Left hindlimb (tissue), 1 donor: ENCODE measurements at regions not wholly inside any gene's neighbourhood (a gene's known extent, or its start where the extent isn't known, plus 50 kb on each side); places are given as distances from the start of the nearest gene placed in this dataset.
"Not testable (repeated sequence)": the region's sequence is repeated elsewhere in the genome, so short reads cannot be mapped to it uniquely, and the experiment has no call there.

ENCODE experiments used
- DNase-seq: peaks from one replicate; pipeline ENCODE4 v3.0.0-alpha.2; 2018

DNA sequence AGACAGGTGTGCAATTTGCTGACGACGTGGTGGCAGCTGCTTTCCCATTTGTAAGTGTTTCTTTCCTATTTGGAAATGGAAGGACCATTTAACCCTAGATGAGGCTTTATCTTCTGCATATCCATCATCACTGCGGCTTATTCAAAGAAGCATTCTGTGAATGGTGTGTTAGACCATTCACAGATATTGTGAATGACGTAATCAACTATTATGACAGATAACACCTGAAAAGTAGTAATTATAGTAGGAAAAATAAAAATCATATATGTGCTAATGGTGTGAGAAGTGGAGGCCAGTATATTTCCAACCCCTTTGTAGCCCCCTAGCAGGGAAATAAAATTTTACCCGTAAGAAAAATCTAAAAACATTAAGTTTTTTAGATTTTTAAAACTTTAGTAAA, 424.5 kb upstream of the CRIM1 start:
- no peak for DNase-seq

DNA sequence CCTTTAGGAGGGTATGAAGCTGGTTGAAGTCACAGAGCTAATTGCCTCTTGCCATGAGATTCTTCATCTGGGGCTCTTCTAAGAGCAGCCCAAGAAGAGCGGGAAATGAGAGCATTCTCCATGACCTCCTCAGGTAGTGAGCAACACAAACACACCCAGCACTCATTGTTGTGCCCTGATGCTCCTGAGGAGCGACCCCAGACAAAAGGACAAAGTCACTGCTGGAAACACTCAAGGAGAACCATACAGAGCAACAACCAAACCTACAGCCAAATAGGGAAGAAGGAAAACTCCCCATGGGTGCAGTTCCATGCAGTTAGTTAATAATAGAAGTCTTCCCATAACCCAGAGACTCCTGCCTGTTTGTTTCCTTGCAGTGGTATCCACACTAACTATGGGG, 426.0 kb upstream of the CRIM1 start:
- DNase-seq, result no peak

DNA sequence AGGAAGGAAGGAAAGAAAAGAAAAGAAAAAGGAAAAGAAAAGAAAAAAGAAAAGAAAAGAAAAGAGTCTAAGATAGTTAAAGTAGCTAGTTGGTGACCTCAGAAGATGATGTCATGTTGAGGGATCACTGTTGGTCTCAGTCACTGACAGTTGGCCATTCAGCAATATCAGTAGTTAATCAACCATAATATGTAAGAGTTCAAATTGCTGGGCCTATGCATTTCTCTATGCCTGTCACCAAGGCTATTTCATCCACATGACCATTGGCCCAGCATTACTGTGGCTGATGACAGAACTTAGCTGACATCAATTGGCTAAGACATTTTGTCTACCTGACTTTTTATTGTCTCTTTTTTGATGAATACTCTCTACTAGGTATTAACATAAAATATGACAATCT, 435.5 kb upstream of the CRIM1 start:
- DNase-seq, result no peak

DNA sequence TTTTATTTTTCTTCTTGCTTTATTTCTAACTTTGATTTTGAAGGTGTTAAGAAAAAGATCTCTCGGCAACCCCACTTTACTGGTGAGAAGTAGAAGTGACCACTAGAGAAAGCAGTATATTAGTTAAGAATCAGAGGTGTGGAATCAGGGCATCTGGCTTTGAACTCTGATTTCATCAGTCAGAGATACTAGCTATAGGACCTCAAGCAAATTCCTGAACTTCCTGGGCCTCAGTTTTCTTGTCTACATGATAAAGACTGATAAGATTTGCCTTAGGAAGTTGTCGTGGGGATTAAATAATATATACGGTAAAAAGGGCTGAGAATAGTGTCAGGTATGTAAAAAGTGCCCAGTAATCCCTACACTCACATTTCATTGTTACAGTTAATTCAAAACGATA, 440.3 kb upstream of the CRIM1 start:
- DNase-seq, result no peak

DNA sequence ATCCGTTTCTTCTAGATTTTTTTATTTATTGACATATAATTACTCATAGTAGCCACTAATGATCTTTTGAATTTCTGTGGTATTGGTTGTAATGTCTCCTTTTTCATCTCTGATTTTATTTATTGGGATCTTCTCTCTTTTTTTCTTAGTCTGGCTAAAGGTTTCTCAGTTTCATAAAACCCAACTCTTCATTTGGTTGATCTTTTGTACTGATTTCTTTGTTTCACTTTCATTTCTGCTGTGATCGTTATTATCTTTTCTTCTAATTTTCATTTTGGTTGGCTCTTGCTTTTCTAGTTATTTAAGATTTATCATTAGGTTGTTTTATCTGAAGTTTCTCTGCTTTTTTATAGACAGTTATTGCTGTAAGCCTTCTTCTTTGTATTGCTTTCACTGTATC, 463.6 kb upstream of the CRIM1 start:
- DNase-seq, result no peak

DNA sequence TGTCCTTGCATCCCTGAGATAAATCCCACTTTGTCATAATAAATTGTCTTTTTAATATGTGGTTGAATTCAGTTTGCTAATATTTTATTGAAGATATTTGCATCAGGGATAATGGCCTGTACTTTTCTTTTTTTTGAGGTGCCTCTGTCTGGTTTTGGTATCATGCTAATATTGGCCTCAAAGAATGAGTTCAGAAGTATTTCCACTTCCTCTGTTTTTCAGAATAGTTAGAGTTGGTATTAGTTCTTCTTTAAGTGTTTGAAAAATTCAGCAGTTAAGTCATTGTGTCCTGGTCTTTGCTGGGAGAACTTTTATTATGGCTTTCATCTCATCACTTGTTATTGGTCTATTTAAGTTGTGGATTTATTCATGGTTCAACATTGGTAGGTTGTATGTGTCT, 464.1 kb upstream of the CRIM1 start:
- no peak for DNase-seq

DNA sequence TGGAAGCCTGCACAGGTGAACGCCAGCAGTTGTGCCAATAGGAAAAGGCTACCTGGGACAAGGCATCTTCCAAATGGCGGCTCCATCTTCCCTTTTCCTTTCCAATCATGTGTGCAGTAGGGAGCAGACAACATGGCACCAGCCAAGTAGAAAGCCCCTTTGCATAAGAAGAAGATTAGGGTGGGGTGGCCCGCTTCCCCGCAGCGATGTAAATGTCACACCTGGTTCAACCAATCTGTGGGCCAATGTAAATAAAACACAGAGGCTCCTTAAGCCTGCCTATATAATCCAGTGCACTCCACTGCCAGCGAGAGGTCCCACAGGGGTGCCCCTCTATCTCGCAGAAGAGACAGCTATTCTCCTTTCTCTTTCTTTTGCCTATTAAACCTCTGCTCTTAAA, 468.4 kb upstream of the CRIM1 start:
- DNase-seq, result no peak

DNA sequence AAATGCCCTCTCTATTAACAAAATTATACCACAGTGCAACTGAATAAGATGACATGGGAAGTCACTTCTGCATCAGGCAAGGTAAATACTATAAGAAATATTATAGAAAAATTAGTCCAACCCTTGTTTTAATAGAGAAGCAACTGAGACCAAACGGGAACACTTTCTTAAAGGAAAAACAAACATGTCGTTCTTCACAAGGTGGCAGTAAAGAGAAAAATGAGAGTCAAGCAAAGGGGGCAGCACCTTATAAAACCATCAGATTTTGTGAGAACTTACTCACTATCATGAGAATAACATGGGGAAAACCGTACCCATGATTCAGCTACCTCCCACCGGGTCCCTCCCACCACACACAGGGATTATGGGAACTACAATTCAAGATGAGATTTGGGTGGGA, 481.7 kb upstream of the CRIM1 start:
- no peak for DNase-seq

DNA sequence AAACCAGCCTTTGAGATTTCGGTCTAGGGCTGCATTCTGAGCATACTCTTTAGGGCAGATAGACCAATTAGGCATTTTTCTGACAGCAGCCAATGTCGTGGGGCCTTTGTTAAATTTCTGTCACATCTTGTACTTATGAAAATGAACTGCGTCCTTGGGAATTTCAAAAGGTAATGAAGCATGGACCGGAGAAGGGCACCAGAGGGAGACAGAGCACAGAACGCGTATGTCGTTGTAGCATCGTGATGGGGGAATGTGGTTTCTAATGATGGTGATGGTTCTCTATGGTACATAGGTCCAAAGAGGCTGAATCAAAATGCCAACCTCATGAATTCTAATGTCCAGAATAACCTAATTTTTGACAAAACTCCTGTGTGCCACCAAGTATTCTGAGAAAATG, 483.9 kb upstream of the CRIM1 start:
- no peak for DNase-seq

DNA sequence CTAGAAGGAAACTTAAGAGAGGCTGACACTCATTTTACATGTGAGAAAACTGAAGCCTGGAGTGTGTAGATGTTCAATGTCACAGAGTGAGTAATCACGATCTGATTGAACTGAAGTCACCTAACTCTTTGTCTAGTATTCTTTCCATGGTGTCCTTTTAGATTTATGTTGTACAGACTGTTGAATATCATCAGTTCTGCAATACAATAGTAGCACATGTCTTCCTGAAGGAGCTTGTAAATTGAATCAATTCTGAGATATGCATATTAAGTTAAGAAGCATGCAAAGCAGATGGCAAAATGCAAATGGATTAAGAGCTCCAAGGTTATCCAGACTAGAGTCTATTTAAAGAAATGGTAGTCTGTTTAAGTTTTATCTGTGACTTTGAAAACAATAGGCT, 484.9 kb upstream of the CRIM1 start:
- no peak for DNase-seq

DNA sequence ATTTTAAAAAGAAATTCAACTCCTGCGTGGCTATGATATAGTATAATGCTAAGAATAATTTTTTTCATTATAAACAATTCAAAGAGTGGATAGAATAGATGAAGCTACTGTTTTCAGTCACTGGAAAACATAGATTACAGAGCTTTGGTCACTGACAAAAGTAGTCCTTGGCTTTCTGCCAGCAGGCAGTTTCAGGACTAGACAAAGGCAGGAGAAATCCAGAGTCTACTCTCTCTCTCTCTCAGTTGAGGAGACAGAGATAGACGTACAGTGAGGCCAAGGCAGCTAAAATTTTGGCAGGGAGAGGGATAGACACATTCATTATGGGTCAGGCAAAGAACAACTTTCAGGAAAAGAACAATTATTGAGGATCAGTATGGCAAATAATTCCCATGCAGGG, 491.4 kb upstream of the CRIM1 start:
- DNase-seq, result peak; percentile 24

DNA sequence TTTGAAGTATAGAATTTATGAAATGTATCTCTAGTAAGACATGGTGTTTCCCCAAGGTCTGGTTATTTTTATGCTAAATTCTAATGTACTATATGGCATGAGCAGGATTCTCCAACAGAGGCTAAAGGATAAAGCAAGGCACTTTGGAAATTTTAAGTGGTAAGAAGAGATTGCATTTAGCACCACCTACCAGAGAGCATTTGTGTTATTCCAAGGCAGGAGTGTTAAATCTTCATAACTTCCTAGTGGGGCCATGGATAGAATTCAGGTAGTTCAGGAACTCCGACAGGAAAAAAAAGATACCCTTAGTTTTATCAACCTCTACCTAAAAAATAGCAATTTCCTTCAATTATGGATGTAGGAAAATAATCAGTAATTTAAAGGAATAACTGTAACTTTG, 497.4 kb upstream of the CRIM1 start:
- DNase-seq, result no peak

DNA sequence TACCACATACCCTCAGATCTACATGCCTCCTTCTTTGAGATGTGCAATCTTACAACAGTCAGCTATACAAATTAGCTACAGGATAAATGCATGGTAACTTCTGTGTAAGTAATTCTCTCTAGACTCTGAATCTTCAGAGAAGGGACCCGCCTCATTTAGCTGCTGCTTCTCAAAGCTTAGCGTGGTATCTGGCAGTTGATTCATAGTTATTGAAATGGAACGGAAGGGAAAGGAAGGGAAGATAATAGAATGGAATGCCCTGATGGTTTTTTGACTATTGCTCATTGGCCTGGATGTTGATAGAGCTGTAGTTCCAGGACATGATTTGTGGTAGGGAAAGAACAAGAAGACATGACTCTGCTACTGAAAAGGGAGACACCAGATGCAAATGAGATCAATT, 498.1 kb upstream of the CRIM1 start:
- no peak for DNase-seq

DNA sequence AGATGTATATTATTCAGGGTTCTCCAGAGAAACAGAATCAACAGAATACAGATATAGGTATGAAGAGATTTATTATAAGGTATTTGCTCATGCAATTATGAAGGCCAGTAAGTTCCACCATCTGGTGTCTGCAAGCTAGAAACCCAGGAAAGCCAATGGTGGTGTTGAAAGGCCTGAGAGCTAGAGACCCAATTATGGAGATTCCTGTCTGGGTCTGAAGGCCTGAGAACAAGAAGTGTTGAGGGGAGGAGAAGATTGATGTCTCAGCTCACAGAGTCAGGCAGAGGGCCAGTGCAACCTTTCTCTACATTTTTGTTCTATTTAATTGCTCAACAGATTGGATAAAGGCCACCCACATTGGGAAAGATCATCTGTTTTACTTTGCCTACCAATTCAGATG, 524.2 kb upstream of the CRIM1 start:
- DNase-seq, result no peak

DNA sequence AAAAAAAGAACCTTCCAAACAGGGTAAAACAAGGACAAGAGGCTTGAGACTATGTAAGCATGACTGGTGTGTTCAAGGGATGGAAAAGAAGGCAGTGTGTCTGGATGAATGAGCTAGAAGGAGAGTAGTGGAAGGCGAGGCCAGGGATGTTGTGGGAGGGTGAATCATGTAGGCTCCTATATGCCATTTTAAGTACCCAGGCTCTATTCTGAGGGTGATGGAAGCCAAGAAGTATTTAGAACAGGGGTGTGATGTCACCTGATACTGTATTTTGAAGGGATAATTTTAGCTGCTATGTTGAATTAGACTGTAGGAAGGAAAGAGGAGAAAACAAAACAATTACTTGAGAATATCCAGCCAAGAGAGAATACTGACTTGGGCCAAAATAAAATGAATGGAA, 524.7 kb upstream of the CRIM1 start:
- no peak for DNase-seq

DNA sequence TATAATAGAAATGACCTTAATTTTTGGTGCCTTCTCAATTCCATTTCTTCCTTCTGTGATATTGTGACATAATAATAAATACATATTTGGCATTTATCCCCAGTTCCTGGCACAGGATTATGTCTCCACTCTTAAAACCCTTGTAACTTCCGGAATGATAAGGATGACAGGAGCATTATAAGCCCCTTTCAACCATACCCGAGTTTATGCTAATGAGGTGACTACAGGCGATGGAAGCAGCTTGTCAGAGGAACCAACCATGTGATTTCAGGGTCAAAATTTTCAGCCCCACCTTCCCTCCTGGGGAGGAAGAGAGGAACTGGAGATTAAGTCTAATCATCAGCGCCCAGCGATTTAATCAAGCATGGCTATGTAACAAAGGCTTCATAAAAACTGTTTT, 528.5 kb upstream of the CRIM1 start:
- DNase-seq, result no peak

DNA sequence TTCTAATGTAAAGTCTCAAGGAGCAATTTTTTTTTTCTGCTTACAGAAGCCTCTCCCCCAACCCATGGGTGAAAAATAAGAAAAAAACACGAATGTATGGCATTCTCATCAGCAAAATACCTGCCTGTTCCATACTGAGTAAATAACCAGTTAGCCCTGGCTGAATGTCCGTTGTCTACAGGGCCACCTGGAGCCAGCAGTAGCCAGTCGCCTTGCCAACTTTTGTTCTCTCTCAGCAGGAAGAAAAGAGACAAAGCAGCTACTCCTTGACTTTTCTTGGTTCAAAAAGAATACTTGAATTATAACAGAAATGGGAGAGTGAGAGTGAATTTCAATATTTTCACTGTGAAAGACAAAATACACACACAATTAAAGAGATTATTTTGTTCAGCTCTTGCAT, 532.9 kb upstream of the CRIM1 start:
- no peak for DNase-seq

DNA sequence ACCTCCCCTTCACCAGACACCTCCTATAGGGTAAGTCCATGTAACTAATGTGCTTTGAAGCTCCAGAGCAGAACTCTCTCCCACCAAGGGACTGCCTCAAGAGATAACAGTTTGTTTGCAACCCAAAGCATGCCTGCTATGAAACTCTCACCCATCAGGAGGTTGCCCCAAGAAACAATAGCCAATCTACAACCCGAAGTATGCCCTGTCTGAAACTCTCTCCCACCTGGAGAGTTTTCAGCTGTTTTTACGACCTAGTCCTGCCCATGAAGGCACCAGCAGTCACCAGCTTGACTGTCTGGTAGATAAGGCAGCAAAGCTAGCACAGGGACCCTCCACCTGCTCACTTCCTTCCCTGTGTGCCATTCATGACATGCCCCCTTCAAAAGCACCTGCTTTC, 533.9 kb upstream of the CRIM1 start:
- no peak for DNase-seq

DNA sequence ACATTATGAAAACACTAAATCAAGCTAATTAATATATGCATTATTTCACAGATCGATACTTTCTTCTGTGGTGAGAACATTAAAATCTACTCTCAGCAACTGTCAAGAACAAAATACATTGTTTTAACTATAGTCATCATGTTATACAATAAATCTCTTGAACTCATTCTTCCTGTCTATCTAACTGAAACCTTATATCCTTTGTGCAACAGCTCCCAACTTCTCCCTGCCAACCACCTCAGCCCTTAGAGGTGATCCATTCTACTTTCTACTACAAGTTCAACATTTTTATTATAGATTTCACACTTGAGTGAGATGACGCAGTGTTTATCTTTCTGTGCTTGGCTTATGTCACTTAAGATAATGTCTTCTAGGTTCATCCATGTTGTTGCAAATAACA, 535.2 kb upstream of the CRIM1 start:
- DNase-seq, result no peak

DNA sequence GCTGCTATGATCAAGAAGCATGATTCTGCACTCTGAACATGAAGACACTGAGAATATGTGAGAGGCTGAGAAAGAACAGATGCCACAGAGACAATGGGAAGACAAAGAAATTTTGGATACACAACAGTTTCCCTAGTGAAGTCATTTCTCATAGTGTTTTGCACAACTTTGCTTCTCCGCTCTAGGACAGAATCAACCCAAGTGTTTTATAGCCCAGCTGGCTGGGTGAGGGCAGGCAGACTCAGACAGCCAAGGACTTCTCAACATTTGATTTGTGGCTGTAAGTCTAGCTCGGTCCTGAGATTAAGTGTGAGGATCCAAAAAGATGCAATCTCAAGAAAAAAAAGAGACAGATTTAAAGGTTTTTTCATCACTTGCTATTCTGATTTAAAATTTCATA, 536.5 kb upstream of the CRIM1 start:
- DNase-seq, result no peak

DNA sequence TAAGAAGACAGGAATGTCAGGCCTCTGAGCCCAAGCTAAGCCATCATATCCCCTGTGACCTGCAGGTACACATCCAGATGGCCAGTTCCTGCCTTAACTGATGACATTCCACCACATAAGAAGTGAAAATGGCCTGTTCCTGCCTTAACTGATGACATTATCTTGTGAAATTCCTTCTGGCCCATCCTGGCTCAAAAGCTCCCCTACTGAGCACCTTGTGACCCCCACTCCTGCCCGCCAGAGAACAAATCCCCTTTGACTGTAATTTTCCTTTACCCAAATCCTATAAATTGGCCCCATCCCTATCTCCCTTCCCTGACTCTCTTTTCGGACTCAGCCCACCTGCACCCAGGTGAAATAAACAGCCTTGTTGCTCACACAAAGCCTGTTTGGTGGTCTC, 537.2 kb upstream of the CRIM1 start:
- not testable (repeated sequence) for DNase-seq

DNA sequence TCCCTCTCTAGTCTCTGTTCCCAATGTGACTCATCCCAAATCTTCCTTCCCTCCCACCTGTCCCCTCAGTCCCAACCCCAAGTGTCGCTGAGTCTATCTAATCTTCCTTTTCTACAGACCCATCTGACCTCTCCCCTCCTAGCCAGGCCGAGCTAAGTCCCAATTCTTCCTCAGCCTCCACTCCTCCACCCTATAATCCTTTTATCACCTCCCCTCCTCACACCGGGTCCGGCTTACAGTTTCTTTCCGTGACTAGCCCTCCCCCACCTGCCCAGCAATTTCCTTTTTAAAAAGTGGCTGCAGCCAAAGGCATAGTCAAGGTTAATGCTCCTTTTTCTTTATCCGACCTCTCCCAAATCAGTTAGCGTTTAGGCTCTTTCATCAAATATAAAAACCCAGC, 541.0 kb upstream of the CRIM1 start:
- not testable (repeated sequence) for DNase-seq

DNA sequence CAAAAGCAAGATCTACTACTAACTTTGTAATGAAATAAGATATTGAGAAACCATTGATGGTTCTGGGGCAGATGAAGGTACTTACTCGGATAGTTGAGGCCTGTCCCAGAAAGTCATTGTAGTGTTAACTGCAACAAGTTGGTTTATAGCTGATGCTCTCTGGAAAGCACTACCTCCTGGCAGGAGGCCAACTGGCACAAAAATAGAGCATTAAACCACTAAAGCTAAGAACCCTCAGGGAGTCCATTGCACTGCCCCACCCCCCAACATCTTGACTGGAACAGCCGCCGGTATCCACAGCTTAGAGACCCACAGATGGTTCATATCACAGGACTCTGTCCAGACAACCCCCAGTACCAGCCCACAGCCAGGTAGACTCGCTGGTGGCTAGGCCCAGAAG, 552.5 kb upstream of the CRIM1 start:
- DNase-seq, result no peak

DNA sequence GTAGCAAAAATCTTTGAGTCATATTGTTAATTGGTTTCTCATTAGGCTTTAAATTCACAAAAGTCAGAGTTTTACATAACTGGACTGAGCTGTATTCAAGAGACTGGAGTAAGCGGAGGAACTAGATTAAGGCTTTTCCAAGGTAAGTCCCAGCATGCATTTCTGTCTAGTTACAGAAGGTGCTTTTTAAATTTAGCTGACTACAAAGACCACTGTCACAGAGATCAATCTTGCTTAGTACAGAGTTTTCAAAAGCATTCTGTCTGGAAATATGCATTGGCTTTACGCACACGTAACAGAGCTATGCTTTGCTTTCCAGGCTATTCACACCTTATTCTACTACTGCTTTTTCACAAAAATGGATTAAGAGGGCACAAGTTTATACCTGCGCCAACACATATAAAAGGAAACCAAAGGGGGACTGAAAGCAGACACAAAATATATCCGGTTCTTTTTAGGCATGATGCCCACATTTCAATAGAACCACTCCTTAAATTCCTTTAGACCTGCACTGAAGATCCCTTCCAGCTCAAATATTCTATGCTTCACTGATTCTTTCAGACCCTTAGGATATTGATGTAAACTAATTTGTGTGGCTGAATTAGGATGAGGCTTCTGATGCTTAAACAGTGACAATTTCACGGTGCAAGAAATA, 560.7 kb upstream of the CRIM1 start:
- DNase-seq, result no peak

DNA sequence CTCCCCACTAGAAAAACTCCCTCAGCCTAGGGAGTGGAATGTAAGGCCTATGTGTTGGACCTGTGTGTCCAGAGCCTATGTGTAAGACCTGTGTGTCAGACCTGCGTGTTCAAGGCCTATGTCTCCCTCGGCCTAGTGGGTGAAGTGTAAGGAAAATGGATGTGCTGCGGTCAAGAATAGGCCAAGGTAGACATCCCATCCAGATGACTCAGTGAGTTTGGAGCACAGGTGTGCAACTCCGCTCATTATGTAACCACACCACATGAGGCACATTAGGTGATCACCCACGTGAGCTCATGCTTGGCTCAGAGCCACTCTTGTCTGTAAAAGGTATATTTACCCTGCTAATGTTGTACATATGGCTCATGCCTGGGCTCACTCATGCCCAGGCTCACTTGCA, 565.3 kb upstream of the CRIM1 start:
- no peak for DNase-seq

DNA sequence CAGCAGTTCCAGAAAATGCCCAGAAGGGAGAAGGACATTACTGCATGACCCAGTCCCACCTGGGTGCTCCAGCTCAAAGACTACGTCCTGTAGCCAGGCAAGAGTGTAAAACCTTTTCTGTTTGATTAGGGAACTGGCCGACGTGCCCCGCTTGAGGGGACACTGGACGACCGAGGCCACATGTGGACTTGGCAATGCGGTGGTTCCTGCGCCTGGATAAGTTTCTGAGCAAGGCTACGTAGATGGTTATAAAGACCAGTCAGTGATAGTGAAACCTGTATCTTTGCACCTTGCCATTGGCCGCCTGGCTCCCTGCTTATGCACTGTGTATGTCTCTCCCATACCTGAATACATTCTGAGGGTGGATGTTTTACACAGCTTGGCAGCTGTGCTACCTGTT, 567.0 kb upstream of the CRIM1 start:
- no peak for DNase-seq
